GM18502 (cell line): ENCODE measurements at regions not wholly inside any gene's neighbourhood (a gene's known extent, or its start where the extent isn't known, plus 50 kb on each side); places are given as distances from the start of the nearest gene placed in this dataset.
A peak's percentile ranks its signal among the peaks of the same experiment; 100 is the strongest.

Source experiments
- ATAC-seq: cut with Tn5 transposase; IDR thresholded peaks from one replicate; pipeline ENCODE4 v1.9.1; 2021; ENCODE audit warnings: mild to moderate bottlenecking; ENCODE audit not compliant: unreplicated experiment, poor library complexity

DNA sequence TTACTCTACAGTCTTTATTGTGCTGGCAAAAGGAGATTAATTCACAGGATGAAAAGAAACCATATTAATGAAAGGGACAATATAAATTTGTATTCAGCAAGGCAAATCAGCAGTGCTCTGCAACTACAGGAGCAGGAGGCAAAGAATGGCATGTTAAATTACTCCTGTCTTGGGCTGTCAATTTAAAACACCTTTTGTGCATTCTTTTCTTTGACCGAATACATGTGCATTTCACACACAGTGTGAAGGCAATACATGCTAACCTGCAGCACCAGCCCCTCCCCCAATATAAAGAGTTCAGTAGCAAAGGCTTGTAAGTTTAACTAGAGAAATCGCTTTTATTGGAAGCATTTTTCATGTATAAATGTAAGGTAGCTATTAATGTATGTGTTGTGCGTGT lies 275.2 kb upstream of the TOPAZ1 start:
- ATAC-seq = no peak

DNA sequence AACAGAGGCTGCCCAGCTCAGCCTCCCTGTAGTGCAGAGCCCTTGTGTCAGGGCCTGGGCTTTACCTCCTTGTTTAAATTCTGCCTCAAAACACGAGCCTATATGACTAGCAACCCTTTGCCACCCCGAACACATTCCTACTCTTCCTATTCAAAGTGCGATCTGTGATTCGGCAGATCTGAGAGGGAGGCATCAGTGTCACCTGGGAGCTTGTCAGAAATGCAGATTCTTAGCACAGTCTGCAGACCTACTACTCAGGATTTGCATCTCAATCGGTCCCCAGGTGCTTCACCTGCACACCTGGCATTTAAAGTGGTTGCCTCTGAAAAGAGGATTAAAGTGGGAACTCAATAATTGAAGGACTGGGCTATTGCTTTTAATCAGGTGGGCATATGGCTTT lies 273.2 kb upstream of the TOPAZ1 start:
- ATAC-seq = no peak

DNA sequence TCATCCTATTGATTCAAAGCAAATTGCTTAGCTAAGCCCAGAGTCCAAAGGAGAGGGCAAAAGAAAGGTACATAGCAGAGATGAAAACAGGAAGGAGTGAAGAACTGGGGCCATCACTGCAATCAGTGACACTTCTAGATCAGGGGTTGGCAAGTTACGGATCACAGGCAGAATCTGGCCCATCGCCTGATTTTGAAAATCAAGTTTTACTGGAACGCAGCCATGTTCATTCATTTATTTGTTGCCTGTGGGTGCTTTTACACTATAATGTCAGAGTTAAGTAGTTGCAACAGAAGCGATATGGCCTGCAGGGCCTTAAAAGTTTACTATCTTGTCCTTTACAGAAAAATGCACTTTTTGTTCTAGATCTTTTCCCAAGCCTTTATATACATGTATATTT lies 271.7 kb upstream of the TOPAZ1 start:
- no peak for ATAC-seq

DNA sequence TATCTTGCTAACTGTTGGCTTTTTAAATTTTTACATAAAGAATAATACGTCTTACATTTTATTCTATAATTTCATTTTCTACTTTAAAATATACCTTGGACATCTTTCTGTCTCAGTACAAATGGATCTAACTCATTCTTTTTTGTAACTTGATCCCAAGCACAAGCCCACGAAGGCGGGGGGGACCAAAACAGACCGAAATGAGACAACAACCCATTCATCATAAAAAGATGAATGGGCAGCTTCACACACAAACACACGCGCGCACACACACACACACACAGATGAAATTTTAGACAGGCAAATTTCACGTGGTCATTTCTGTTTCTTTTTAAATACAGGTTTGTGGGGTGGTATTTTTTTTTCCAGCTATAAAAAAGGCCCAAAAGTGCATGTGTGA lies 271.3 kb upstream of the TOPAZ1 start:
- no peak for ATAC-seq

DNA sequence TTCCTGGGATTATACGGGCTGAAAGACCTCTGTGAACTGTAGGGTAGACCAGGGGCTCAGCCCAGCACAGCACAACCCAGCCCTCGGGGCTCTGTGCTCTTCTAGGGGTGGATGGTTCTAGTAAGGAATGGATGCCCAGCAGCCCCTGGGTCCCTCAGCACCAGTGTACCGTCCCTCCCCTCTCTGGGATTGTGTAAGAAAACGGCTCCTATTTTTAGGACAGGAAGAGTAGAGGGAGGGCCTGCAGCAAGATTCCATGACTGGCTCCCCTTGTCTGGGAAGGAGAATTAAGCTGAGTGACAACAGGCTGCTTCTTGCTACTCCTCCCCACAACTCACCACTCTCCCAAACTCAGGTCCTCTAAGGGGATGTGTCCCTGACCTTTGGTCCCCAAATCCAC lies 270.8 kb upstream of the TOPAZ1 start:
- no peak for ATAC-seq

DNA sequence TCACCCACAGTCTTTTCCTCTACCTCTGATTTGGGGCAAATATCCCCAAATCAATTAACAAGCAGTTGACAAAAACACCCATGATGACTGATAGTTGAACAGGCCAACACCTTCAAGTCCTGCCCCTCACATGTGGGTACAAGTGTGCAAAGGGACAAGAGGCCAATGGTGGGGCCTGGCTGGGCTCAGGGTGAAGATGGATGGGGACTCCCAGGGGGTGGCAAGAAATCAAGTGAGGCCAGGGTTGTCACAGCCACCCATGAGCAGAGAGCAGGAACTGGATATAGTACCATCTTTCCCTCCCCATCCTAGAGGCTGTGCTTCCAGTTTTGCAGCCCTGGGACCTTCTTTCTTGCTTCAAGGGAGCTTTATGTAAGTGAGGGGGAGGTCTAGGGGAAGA lies 270.2 kb upstream of the TOPAZ1 start:
- ATAC-seq = no peak

DNA sequence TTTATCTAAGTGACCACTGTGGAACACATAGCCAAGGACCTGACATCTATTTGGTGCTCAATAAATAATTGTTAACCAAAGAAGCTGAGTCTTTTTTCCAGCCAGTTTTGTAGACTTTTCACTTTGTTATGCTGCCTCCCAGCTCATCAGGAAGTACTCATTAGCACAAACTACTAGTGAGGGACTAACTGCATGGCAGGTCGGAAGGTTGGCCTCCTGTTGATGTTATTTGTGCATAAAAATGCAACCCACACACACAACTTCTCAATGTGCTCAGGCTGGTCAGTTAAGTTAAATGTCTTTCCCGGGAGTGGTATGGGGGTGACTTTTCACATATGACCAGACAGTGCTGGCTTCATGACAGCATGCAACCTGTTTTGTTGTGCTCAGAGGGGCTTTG lies 263.0 kb upstream of the TOPAZ1 start:
- ATAC-seq = no peak

DNA sequence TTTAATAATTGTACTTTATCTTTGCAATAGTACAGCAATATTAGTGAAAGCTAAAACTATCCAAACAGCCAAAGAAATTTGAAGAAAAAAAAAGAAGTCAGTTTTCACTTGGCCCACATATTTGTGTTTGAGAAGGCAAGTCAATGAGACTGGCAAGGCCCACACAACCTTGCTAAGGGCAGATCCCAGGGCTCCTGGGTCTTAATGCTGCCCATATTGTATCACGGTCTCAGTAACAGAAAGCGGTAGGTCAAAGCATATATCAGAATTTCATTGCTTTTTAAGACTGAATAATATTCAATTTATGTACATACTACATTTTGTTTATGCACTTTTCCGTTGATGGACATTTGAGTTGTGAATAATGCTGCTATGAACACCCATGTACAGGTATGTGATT lies 262.0 kb upstream of the TOPAZ1 start:
- no peak for ATAC-seq

DNA sequence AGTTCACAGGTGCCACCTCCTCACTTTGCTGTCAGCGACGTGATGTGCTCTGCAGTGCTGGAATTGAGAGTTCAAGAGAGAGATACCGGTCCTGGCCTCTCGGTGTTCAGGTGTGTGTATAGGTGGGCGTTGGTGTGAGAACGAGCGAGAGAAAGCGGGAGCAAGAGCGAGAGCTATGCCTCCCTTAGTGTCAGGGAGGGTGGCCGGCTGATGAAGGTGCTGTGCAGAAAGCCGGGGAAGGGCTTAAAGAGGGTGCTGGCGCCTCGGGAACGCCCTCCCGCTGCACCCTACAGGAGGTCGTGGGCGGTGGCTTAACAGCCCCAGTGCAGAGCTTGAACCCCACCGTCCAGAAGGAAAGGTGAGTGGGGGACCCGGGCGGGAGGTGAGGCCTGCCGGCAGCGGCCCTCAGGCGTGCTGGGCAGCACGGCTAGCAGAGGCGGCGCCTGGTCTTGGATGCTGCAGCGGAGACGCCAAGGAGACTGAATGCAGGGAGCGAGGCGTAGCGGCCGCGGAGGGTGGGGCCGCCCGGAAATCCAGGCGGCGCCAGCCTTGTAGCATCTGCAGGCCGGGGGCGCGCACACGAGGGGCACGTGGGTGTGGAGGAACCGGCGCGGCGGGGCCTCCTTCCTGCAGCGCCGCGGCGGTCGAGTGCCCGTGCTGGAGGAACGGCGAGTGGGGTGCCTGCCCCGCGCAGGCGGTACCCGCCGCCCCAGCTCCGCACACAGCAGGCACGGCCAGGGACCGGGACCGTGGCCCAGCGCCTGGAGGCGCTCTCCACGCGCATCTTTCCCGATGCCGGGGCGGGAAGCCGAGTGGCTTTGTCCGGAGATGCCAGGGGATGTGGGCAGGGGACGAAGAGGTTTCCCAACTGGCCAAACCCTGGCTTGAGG lies 246.8 kb upstream of the TOPAZ1 start:
- peak; percentile 24 for ATAC-seq

DNA sequence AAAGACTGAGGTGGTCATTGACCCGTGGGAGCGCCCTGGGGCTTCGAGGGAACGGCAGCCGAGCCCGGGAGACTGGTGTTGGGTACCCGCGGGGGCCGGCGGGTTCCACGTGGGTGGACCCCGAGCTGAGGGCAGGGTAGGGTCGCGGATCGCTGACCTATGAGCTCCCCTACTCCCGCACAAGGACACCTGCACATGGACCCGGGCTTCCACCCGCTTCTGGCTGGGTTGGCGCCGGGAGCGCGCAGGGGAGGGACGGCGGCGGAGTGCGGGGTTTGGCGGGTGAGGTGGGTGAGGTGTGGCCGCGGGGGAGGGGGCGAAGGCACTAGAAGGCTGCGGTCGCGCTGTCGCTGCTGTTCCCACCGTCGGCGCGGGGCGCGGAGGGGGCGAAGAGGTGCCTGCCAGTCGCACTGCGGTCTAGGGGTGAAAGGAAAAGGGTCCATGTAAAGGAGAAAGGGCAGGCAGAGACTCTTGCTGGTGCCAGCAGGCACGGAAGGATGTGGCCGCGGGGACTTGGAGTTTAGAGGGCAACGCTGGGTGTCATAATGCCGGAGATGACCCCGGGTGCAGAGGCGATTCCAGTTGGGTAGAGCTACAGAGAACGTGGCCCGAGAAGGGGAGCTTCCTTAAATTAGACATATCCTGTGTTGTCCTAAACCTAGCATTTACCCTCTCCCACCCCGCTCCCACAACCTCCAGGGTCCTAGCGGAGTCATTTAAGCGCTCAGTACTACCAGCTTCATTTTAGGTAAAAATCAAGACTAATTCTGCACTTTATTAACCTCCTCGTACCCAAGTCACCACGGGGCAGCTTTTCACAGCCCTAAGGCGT lies 245.9 kb upstream of the TOPAZ1 start:
- ATAC-seq = no peak

DNA sequence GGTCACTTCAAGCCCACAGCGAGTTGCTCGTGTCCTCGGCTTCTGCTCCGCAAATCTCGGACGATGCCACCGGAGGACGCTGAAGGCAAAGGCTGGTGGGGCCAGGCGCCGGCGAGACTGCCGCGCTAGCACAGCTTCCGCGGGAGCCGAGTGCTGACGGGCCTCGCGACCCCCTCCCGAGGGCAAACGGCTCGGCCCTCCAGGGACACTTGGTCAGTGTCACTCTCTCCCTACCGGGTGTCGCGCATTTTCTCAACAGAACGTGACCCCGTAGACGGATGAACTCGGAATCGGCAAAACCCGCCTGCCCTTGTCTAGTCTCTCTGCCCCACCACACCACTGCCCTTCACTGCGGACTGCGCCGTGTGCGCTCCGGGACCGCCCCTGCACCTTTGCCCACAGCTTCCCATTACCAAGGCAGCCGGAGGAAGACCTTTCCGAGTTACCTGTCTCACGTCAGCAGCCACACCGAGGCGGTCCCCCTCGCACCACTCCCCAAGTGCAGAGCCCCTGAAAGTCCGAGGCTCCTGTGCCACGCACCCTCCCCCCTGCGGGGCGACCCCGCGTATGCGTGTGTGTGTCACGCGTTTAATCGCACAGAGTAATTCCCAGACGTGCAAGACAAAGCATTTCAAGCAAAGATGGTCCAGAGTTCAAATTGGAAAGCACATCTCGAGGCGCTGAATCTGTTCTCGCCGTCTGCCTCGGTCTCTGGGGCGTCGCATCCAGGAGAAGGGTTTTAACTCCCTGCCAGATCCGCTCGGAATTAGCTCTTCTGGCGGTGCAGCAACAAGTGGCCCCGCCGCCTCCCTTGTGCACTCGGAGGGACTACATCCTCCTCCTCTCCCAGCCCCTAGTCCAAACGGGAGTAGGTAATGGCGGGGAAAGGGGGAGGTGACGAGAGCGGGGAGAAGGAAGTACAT lies 245.0 kb upstream of the TOPAZ1 start:
- no peak for ATAC-seq

DNA sequence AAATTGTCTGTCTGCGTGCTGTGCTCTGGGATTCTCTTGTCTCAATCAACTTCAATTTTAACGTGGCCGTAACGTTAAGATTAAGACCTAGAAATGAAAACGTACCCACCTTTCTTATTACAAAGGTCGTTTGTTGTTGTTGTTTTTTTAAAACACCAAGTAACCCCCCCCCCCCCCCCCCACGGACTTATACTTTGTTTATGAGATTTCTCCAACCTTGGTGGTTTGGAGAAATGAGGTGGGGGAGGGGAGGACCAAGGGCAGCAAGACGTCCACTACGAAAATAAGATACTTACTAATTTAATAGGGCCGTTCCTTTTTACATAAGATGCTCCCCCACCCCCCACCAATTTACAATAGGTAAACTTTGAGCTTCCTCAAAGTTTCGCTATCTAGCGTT lies 244.4 kb upstream of the TOPAZ1 start:
- no peak for ATAC-seq

DNA sequence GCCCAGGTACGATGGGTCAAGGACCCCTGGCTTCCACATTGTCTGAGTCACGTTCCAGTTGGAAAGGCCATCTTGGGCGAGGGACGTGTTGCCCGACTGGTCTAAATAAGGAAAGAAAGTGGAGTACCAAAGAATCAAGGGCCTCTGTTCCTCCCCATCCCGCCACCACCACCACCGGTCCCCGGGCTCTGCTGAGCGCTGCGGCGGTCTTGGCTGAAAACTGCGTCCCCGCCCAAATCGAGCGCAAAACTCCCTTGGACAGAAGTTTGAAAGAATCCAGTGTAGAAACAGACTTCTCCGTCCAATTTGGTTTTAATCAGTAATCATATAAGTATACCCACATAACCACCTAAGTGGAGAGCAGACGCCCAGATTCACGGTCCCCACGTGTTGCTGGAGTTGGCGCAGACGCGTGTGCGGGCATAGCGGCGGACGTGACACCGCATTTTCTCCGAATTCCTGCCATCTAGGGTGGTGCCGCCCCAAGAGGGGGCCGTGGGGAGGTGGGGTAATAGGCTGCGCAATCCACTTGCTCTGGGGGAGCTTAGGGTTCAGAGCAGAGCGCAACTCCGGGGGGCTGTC lies 243.8 kb upstream of the TOPAZ1 start:
- no peak for ATAC-seq

DNA sequence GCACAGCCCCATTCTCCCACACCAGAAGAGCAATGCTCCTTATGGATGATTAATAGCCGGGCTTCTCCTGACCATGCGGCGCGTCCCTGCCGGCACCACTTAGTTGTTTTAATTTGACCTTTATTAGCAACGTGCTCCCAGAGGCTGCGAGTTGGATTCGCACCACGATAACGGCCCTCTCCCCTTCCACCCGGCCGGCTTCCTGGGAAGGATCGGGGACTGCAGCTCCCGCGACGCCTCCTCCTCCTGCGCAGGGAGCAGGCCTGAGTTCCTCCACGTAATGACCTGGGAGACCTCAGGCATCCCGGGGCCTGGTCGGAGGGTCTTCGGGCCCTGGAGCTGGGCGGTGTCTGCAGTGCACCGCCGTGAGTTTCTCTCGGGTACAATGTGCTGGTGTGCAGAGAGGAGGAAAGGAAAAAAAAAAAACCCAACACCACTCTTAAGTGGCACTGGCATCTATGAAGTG lies 243.3 kb upstream of the TOPAZ1 start:
- peak; percentile 13 for ATAC-seq

DNA sequence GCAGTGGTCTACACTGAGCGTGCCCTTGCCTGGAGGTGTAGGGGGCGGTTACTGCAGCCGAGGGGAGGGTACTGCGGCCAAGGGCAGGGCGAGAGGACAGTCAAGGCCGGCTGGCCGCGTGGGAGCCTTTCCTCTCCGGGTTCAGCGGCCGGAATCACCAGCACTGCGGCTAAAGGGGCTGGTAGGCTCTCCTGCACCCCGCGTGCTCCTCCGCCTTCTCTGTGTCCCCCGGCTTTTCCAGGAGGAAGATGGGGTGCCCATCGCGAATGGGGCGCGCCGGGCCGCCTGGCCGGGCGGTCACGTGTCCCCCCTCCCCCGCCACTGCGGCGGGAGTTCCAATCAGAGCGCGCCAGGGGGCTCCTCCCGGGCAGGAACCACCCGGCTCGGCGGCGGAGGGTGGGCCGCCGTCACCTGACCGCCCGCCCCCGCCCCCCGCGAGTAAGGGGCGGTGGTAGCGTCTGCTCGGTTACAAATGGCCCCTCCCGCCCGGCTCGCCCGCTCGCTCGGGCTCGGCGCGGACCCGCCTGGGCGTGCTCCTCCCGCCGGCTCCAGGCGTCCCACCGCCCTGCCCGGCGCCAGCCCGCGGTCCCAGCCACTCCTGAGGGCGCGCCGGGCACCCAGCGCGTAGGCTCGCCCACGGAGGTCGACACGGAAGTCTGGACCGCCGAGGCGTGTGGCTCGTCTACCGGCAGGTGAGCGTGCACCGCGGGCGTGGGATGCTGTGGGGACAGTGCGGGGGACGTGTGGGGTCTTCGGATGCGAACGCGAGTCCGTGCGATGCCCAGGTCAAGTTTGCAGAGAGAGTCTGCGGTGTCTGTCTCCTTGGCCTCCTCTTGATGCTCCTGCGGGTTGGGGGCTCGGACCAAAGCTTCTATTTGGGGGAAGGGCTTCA lies 242.6 kb upstream of the TOPAZ1 start:
- ATAC-seq = peak; percentile 53

DNA sequence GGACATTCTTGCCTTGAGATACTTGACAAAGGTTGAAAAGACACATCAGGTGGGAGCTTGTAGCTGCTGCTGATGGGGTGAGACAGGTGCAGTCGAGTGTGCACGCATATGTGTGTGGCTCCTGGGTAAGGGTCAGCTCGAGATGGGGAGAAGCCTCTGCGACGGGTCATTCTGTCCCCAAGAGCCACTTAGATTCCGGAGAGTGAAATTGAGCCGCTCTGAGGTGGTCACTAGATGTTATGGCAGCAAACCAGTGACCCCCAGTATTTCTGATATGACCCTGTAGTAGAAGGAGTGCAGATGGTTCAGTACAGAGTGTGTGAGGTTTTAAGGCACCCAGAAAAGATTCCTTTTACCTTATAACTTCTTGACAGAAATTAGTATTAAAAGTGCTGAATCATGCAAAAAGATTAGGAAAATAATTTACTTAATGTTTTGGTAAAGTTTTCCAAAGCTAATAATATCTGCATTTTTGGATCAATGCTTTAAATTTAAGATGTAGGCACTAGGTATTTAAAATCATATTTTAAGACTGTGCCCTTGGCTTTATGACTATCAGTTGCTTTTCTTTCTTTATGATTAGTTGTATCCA lies 241.9 kb upstream of the TOPAZ1 start:
- no peak for ATAC-seq

DNA sequence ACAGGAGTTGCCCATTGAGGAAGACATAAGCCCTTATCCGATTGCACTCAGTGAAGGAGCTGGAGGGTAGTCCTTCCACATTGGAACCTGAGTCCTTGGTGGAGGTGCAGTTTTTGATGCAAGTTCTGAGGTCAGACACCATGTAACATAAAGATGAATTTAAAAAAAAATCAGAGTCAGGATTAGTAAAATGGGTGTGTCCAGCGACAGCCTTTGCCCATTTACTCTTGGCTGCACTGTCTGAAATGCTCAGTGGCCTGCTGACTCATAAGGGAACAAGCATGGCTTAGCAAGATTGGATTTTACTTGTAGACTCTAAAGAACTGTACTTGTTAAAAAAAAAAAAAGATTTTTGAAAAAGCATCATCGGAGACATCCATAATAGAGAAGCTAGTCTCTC lies 241.1 kb upstream of the TOPAZ1 start:
- ATAC-seq = no peak

DNA sequence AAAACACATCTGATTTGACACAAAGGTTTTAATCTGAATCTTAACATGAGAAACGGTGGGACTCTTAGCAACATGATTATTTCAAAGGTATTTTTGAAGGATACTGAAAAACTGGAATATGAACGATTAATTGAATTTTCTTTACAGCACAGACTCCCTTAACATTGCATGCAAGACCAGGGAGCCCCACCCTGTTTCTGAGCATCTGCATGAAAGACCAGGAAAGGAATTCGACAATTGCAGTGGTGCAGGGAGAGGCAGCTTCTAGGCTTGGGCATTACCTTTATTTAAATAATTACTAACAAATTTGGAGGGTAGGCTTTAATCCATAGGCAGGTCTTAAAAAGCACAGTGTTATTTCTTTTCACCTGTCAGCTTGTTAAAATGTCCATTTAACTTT lies 240.6 kb upstream of the TOPAZ1 start:
- ATAC-seq = no peak

DNA sequence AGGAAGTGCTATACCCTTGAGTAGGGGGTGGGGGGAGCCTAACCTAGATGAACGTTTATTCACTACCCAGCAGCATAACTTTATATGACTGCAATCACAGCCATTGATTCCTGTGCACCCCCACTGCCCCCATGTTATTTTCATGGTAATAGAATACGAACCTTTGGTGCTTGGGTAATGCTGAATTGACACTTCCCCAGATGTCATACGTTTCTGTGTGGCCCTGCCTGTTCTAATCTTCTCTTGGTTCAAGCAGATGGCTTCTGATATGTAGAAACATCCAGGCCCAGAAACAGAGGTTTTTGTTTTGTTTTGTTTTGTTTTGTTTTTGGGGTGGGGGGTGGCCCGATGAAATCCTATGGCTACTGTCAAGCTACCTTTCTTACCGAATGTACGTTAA lies 237.9 kb upstream of the TOPAZ1 start:
- ATAC-seq = no peak
